Activated naive CD4-positive, alpha-beta T cell (primary cell): ENCODE measurements at regions not wholly inside any gene's neighbourhood (a gene's known extent, or its start where the extent isn't known, plus 50 kb on each side); places are given as distances from the start of the nearest gene placed in this dataset.

Experiments
- DNase-seq, 4 experiments: peaks; one replicate each; lab custom pipeline; 2025; lab: John Stamatoyannopoulos, UW

DNA sequence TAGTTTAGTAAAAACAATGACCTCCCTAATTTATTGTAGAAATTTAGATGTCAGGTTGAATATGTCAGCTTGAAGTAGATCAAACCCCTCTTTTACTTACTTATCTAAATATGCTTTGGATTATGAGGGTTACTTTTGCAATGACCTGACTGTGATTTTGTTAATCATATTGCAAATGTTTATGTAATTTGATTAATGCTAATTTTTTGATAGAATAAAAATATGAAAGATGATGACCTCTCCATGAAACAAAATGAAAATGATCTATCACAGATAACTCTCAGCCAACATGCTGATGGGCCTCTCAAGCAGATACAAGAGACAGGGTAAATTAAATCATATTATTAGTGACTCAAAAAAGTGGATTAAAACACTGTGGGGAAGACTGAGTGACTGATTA, 131.0 kb downstream of the CEP57L1 start:
- DNase-seq = no peak

GRCh38 chr6:109225946-109226345, 130.6 kb downstream of the CEP57L1 start:
- DNase-seq = no peak

- no peak for DNase-seq
Observed at GRCh38 chr6:109224994-109225393, 129.7 kb downstream of the CEP57L1 start.

- no peak for DNase-seq
Observed at GRCh38 chr6:109224107-109224875, 129.0 kb downstream of the CEP57L1 start.

DNA sequence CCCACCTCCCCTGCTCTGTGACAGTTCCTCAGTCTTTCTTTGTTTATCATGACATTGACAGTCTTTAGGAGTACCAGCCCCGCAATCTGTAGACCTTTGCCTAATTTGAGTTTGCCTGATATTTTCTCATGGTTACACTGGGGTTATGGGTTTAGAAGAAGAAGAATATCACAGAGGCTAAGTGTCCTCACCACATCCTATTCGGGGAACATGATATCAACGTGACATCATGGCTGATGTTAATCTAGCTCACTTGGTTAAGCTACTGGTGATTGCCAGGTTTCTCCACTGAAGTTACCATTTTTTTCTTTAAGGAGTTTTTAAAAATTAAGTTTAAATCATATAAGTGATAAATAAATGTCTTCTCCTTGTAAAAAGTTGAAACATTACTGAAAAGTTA, 127.5 kb downstream of the CEP57L1 start:
- DNase-seq = no peak

DNA sequence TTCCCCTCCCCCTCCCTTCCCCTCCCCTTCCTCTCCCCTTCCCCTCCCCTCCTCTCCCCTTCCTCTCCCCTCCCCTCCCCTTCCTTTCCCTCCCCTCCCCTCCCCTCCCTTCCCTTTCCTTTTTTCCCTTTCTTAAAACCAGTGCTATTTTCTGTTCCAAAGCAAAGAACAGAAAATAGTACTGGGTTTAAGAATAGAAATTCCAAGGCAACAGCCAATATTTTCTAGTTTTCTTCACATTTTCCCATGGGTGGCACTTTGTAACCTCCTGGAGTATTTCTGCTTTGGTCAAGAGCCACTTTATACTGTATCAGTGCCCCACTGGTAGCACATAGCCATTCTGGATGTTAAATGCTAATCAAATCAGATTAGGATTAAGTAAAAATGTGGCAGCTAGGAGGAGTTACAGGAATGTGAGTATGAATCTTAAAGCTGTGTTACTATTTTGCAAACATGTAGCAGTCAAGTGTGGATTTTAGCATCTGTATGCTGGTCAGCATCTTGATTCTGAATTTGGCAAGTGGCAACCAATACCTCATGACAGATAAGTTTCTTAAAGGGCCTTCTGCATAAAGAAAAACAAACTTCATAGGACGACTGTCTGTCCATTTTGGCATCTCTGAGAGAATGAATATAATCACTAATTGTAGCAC, 126.4 kb downstream of the CEP57L1 start:
- DNase-seq = no peak
